ENCODE measurements at regions not wholly inside any gene's neighbourhood (a gene's known extent, or its start where the extent isn't known, plus 50 kb on each side); places are given as distances from the start of the nearest gene placed in this dataset.

DNA sequence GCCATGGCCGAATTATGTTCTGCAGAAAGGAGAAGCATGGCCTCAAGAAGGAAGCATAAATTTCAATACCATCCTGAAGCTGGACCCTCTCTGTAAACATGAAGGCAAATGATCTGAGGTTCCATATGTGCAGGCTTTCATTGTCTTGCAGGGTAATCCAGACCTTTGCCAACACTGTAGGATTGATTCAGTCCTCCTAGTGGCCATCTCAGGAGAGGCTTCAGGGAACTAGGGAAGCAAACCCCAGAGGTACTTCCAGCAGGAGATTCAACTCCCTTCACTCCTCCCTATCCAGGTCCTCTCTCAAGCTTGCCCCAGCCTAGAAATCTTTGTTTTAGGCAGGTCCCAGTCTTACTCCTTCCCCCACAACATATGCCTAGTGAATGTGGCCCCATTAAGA is 99.3 kb upstream of the HCN1 start:
- TF ChIP-seq POLR2A (IDR thresholded peaks at IDR 0.05), result no peak
- TF ChIP-seq CTCF (IDR thresholded peaks at IDR 0.05), result peak in 1 of 7 experiments; percentile 24
